Stimulated activated CD4-positive, alpha-beta T cell treated with anti-CD3 and anti-CD28 coated beads, Interleukin-4, amount 100 ng/mL, for 4 hours (primary cell): ENCODE measurements at regions not wholly inside any gene's neighbourhood (a gene's known extent, or its start where the extent isn't known, plus 50 kb on each side); places are given as distances from the start of the nearest gene placed in this dataset.

Experiments used
- DNase-seq, 2 experiments: peaks; one replicate each; pipeline ENCODE4 v3.0.0-alpha.2; 2020

DNA sequence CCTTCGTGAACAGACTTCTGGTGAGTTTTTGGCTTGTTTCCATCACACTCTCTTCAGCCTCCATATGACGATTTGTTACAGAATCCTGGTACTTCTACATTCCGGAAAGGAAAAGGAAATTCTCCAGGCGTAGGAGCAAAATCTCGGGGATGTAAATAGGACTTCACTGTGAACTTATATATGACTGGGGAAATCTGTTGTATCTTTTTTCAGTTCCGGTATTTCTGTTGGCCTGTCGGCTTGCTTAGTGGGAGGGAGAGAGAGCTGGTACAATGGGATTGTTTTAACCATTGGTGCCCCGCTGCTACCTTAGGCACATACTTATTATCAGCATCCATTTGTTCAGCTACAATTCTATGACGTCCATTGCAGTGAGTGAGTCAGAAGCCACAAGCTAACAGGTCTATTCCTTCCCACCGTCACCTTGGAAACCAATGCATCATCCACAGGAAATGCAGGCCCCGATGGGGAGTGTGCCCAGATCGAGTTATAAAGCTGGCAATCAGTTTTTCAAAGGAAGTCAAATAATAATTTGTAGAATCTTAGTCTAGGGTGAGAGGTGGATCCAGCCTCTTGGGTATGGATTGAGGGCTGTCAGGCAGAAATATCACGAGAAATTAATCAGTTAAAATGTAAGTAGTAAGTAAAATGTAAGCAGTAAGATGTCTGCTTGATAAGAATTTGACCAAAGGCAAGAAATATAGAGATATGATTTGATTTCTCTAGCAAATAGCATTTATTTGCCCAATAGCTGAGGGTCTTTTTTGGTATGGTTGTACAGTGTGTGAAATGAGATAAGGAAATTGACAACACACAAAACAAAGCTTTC lies 92.0 kb upstream of the MKLN1 start:
- peak; percentile 43 to 84 for DNase-seq

DNA sequence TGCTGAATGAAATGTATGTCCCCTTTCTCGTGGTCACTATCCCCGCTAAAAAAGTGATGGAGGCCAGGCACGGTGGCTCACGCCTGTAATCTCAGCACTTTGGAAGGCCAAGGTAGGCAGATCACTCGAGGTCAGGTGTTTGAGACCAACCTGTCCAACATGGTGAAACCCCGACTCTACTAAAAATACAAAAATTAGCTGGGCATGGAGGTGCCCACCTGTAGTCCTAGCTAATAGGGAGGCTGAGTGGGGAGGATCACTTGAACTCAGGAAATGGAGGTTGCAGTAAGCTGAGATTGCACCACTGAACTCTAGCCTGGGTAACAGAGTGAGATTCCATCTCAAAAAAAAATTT lies 91.4 kb upstream of the MKLN1 start:
- DNase-seq: no peak

DNA sequence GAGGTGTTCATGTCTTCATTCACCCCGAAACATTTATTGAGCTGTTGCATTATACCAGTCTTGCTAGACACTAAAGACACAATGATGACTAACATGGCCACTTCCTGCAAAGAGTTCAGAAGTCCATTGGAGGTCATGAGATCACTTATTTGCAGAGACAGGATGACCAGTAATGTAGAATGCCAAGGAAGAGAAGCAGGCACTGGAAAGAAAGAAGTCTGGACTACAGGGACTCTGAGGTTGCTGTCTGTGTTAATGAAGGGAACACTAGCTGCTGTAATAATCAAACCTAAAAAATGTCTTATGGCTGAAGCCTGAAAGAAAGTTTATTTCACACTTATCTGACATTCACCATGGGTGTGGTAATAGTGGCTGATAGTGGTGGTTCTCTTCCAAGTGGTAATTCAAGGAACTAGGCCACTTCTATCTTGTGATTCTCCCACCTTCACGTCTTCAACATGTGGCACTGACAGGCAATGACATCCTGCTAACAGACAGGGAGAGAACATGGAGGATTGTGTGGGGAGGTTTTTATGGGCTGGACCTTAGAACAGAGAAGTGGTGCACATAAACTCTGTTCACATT lies 89.2 kb upstream of the MKLN1 start:
- no peak for DNase-seq

- DNase-seq: no peak
These were observed 86.3 kb upstream of the MKLN1 start for GRCh38 chr7:131241386-131241785.

DNA sequence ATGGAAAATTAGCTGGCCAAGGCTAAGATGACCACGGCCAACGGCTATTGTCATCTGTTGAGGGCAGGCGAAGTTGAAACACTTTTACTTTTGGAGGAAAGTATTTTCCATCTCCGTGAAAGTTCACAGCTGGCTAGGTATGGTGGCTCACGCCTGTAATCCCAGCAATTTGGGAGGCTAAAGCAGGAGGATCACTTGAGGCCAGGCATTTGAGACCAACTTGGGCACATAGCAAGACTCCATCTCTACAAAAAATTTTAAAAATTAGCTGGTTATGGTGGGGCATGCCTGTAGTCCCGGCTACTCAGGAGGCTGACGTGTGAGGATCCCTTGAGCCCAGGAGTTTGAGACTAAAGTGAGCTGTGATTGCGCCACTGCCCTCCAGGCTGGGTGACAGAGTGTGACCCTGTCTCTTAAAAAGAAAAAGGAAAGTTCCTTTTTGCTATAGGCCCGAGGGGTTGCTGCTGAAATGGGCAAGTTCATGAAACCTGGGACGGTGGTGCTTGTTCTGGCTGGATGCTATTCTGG lies 85.5 kb upstream of the MKLN1 start:
- DNase-seq: no peak

GRCh38 chr7:131244259-131244852 lies 83.3 kb upstream of the MKLN1 start:
- peak in 1 of 2 experiments; percentile 26 for DNase-seq

GRCh38 chr7:131249003-131249402 lies 78.7 kb upstream of the MKLN1 start:
- DNase-seq: no peak

DNA sequence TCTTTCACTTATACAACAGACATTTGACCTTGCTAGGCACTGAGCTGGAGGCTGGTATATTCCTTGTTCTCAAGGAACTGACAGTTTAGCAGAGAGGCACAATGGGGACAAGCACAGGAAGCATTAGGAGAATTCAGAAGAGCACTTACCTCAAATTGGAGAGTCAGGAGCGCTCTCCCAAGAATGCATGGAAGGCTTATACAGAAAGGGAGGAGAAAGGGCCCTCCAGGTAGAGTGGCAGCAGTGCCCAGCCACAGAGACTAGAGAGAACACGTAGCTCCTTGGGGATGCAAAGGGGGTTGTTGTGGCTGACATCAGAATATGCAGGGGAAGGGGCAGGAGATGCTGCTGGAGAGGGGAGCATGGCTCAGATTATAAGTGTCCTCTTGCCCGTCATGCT lies 78.2 kb upstream of the MKLN1 start:
- DNase-seq: no peak

- DNase-seq: no peak
These were observed 77.3 kb upstream of the MKLN1 start for GRCh38 chr7:131250331-131250730.

- no peak for DNase-seq
These were observed 76.3 kb upstream of the MKLN1 start for GRCh38 chr7:131251371-131251770.

DNA sequence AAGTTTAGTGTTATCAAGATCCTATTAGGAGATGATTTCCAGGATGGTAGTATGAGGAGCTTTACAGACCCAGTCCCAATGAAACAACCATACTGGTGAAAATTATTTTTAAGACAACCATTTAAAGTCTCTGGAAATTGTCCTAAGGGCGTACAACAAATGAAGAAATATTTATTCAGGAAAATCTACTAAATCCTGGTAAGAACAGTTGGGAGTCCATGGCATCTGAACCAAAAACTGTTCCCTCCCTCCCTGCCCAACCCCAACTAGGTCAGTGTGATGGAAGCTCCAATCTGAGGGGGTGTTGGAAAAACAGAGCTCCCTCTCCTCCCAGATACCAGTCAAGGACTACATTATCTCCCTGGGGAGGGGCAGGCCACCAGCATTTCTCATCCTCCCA lies 74.7 kb upstream of the MKLN1 start:
- no peak for DNase-seq

GRCh38 chr7:131254211-131254610 lies 73.5 kb upstream of the MKLN1 start:
- no peak for DNase-seq

DNA sequence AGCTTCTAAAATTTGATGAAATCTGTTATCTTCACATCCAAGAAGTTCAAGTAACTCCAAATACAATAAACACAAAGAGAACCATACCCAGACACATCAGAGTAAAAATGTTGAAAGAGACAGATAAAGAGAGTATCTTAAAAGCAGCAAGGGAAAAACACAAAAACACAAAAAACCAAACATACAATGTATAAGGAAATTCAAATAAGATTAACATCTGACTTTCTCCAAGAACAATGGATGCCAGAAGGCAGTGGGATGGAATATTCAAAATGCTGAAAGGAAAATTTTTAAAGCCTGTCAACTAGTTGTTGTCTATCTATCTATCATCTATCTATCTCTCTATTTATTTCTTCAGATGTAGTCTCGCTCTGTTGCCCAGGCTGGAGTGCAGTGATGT lies 72.4 kb upstream of the MKLN1 start:
- DNase-seq: no peak

GRCh38 chr7:131261476-131261994 lies 66.1 kb upstream of the MKLN1 start:
- no peak for DNase-seq

DNA sequence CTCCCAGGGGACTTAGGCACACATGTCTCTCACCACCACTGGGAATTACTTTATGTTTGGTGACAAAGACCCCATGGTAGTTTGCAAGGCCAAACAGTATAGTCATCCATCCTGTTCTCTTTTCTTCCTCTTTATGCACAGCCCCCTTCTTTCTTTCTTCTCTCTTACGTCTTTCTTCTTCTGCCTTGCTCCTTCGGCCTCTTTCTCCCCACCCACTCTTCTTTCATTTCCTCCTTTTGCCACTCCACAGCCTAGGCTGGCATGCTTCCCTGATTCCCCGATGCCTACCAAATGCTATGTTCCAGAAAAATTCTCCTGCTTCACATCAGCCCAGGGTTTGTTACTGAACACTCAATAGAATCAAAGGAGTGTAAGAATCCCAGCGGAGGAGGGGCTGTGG lies 62.4 kb upstream of the MKLN1 start:
- DNase-seq: no peak

DNA sequence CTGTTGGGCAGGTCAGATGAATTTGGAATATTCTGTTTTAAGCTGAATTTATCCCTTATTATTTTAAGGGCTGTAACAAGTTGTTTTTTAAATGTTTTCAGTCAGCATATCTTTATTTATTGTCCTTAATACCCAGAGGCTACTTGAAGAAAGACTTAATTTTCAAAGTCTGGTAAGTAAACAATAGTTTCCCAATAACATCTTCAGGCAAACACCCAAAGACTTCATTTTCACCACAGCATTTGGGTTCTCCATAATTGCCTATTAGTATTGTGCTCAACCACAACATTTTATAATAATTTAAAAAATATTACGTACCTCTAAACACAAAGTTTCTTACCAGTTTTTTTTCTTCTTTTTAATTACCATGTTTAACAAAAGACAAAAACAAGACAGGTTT lies 60.0 kb upstream of the MKLN1 start:
- no peak for DNase-seq

GRCh38 chr7:131268906-131269305 lies 58.8 kb upstream of the MKLN1 start:
- DNase-seq: no peak

- no peak for DNase-seq
These were observed 55.6 kb upstream of the MKLN1 start for GRCh38 chr7:131272086-131272485.

DNA sequence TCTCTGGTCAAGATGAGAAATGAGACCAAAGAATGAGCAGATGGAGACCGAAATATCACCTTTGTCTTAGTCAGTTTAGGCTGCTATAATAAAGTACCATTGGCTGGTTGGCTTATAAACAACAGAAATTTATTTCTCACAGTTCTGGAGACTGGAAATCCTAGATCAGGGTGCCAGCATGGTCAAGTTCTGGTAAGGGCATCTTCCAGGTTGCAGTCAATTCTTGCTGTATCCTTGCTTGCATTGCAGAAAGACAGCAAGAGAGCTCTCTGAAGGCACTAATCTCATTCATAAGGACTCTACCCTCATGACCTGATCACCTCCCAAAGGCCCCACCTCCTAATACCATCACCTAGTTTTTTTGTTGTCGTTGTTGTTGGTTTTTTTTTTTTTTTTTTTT lies 52.7 kb upstream of the MKLN1 start:
- no peak for DNase-seq

GRCh38 chr7:131276190-131276589 lies 51.5 kb upstream of the MKLN1 start:
- DNase-seq: no peak

GRCh38 chr7:131276748-131277147 lies 50.9 kb upstream of the MKLN1 start:
- no peak for DNase-seq
